Transverse colon (tissue), 4 donors: ENCODE measurements at regions not wholly inside any gene's neighbourhood (a gene's known extent, or its start where the extent isn't known, plus 50 kb on each side); places are given as distances from the start of the nearest gene placed in this dataset.

Experiments used
- DNase-seq: peaks from one replicate; pipeline ENCODE4 v3.0.0-alpha.2; 2019
- H3K27ac ChIP-seq, 4 donors: fragments of 200-600 bp; sonication (generic); 2 replicates each; pipeline ENCODE4 v1.5.1; 2016 to 2018; ENCODE audit warnings: inconsistent platforms in 4 of 4
- H3K27me3 ChIP-seq: fragments of 200-600 bp; sonication (generic); 2 replicates; pipeline ENCODE4 v1.5.1; 2017; ENCODE audit warnings: inconsistent platforms
- H3K36me3 ChIP-seq, 4 donors: fragments of 200-600 bp; sonication (generic); 2 replicates each; pipeline ENCODE4 v1.5.1; 2017 to 2019; ENCODE audit warnings: inconsistent platforms in 4 of 4
- H3K4me1 ChIP-seq, 4 donors: fragments of 200-600 bp; sonication (generic); 2 replicates each; pipeline ENCODE4 v1.5.1; 2017 to 2020; ENCODE audit warnings: inconsistent platforms in 4 of 4
- H3K4me3 ChIP-seq, 4 donors: fragments of 200-600 bp; sonication (generic); 1 replicate in 1 of 4; 2 replicates in 3 of 4; pipeline versions ENCODE4 v1.5.1 to v1.6.1; 2017 to 2019; ENCODE audit warnings: inconsistent platforms in 4 of 4
- H3K9me3 ChIP-seq, 2 donors: fragments of 200-600 bp; sonication (generic); 2 replicates each; pipeline ENCODE4 v1.5.1; 2017 to 2019; ENCODE audit warnings: inconsistent platforms in 2 of 2
- CTCF ChIP-seq, 5 experiments: fragments of 200-600 bp in 3 of 5; fragments of 450-650 bp in 2 of 5; sonication (generic) in 3 of 5; IDR thresholded peaks; 1 replicate in 2 of 5; 2 replicates in 3 of 5; pipeline ENCODE4 v1.5.1; 2016 to 2017; ENCODE audit warnings: antibody characterized with exemption in 5 of 5, inconsistent platforms in 3 of 5, mild to moderate bottlenecking in 2 of 5, moderate library complexity in 1 of 5
- EP300 ChIP-seq: sonication (generic); formaldehyde crosslinking; IDR thresholded peaks from one replicate; pipeline ENCODE4 v1.6.1; 2017; ENCODE audit warnings: antibody characterized with exemption, low read depth
- POLR2A ChIP-seq: fragments of 450-650 bp; IDR thresholded peaks from one replicate; pipeline ENCODE4 v1.6.1; 2016; ENCODE audit warnings: antibody characterized with exemption, mild to moderate bottlenecking, moderate library complexity
- POLR2AphosphoS5 ChIP-seq, 3 donors: sonication (generic); formaldehyde crosslinking; IDR thresholded peaks; one replicate each; pipeline ENCODE4 v1.6.1; 2016; ENCODE audit warnings: antibody characterized with exemption in 3 of 3
- WGBS, 2 donors: methylation state at CpG; one replicate each; pipeline ENCODE4 v1.1.5; 2018; ENCODE audit warnings: low coverage in 1 of 2; 5-methylcytosine and 5-hydroxymethylcytosine counted together
- in situ Hi-C, 4 donors: fragments of 200-750 bp; cut with MboI; loops; one replicate each; pipeline versions ENCODE4 v1.15.0 to v1.15.1; 2017; ENCODE audit warnings: low sequenced_read_pairs in 3 of 4, low pct_ligation_motif_present in 1 of 4, low pct_unique_long_range_greater_than_20kb in 1 of 4
- intact Hi-C: fragments of 100-400 bp; cut with DNase I; formaldehyde crosslinking; loops from one replicate; pipeline ENCODE4 v1.15.1; 2023; ENCODE audit warnings: low total_unique reads

- no peaks in the 10 kb centered on the region for H3K36me3 ChIP-seq
- H3K27me3 ChIP-seq, result no peaks in the 10 kb centered on the region
- H3K9me3 ChIP-seq, result peaks cover 3 to 15% of the 10 kb centered on the region in 2 donors
- intact Hi-C loops (no loop called here), in situ Hi-C loops (no loop called here)
- WGBS, 2 donors, result 54% methylated on average over 1 of the region's 1 CpG
- TF ChIP-seq POLR2A, result no peak
- no peak for TF ChIP-seq POLR2AphosphoS5 (IDR thresholded peaks at IDR 0.05)
- no peak for TF ChIP-seq CTCF (IDR thresholded peaks at IDR 0.05)
- no peak for TF ChIP-seq EP300
- no peaks in the 10 kb centered on the region for H3K4me1 ChIP-seq
- DNase-seq, result no peak
- no peak overlapping the region for H3K4me3 ChIP-seq
- no peak overlapping the region for H3K27ac ChIP-seq
These were observed 64.7 kb downstream of the CSF2 start for GRCh38 chr5:132138260-132138659.
